Skeletal muscle satellite cell (primary cell): ENCODE measurements at regions not wholly inside any gene's neighbourhood (a gene's known extent, or its start where the extent isn't known, plus 50 kb on each side); places are given as distances from the start of the nearest gene placed in this dataset.
A peak's percentile ranks its signal among the peaks of the same experiment; 100 is the strongest.

Experiments used
- H3K27me3 ChIP-seq: 2 replicates; pipeline ENCODE4 v1.7.0; 2013; ENCODE audit warnings: low read length; ENCODE audit not compliant: control insufficient read depth, insufficient read depth
- H3K36me3 ChIP-seq: 2 replicates; pipeline ENCODE4 v1.7.0; 2013; ENCODE audit warnings: mild to moderate bottlenecking, control low read depth, low read length; ENCODE audit not compliant: insufficient read depth
- H3K4me1 ChIP-seq: 2 replicates; pipeline ENCODE4 v1.7.0; 2013; ENCODE audit warnings: low read length; ENCODE audit not compliant: control insufficient read depth, insufficient read depth
- H3K4me2 ChIP-seq: 2 replicates; pipeline ENCODE4 v1.7.0; 2013; ENCODE audit warnings: mild to moderate bottlenecking, low read length
- H3K4me3 ChIP-seq: 2 replicates; pipeline ENCODE4 v1.7.0; 2013; ENCODE audit warnings: low read length
- H3K9ac ChIP-seq: 2 replicates; pipeline ENCODE4 v1.7.0; 2013; ENCODE audit warnings: mild to moderate bottlenecking, low read depth, low read length, moderate library complexity
- H3K9me3 ChIP-seq: replicated peaks from 2 replicates; pipeline ENCODE4 v1.7.0; 2013; ENCODE audit warnings: mild to moderate bottlenecking, control low read depth, low read length

DNA sequence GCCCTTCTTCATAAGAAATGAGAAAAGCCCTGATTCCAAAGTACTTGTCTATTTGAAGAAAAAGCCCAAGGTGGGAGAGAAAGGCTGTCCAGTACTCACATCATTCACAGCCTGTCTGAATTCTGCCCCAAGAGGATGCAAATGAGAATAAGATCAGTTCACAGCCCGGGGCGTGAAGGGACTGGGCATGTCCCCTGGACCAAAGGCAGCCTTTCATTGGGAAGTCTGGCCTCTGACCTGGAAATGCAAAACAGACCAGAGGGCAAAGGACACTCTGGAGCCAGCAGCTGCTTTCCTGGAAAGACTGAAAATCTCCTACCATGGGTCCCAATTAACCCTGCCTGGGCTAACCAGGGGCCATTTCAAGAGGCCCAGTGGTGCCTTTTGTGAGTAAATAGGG, 191.2 kb upstream of the PELI2 start:
- H3K4me1 ChIP-seq = no peaks in the 10 kb centered on the region
- no peaks in the 10 kb centered on the region for H3K9me3 ChIP-seq
- peaks cover 7% of the 10 kb centered on the region for H3K27me3 ChIP-seq
- no peaks in the 10 kb centered on the region for H3K36me3 ChIP-seq
- H3K4me2 ChIP-seq = no peak overlapping the region
- H3K4me3 ChIP-seq = no peak overlapping the region
- H3K9ac ChIP-seq = no peak overlapping the region

DNA sequence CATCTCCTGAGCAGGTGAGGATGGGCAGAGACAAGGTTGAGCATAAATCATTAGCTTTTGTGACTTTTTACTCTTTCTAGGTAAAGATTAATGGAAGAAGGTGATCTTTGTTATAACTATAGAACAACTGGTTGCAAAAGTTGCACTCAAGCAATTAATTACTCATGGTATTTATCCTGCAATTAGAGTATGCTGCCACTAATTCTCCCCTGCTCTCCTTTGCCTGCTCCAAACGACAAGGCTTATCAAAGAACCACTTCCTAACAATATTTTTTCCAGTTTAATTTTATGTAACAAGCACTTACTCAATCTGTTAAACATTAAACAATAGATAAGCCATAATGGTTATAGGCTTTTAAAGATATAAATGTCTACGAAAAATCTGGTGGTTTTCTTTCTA, 189.9 kb upstream of the PELI2 start:
- Histone ChIP-seq H3K4me3 (no peak overlapping the region), H3K36me3 (no peaks in the 10 kb centered on the region), H3K9me3 (no peaks in the 10 kb centered on the region), H3K9ac (no peak overlapping the region), H3K4me1 (no peaks in the 10 kb centered on the region), H3K27me3 (peaks cover 7% of the 10 kb centered on the region), H3K4me2 (no peak overlapping the region)

DNA sequence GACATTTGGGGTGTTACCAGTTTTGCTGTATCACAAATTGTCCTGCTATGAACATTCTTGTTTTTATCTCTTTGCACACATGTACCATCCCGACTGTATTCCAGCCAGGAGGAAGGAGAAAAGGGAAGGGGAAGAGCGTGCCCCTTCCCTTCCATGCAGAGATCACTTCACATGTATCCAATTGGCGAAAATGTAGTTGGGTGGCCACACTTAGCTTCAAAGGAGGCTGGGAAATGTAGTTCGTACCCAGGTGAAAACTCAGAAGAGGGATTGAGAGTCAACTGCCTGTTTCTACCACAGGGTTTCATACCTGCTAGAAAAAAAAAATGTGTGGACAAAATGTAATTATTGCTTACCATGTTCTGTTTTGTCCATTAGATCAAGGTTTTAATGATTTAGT, 189.1 kb upstream of the PELI2 start:
- Histone ChIP-seq H3K4me1 (no peaks in the 10 kb centered on the region), H3K27me3 (peaks cover 7% of the 10 kb centered on the region), H3K4me2 (no peak overlapping the region), H3K9ac (no peak overlapping the region), H3K4me3 (no peak overlapping the region), H3K9me3 (no peaks in the 10 kb centered on the region), H3K36me3 (no peaks in the 10 kb centered on the region)

DNA sequence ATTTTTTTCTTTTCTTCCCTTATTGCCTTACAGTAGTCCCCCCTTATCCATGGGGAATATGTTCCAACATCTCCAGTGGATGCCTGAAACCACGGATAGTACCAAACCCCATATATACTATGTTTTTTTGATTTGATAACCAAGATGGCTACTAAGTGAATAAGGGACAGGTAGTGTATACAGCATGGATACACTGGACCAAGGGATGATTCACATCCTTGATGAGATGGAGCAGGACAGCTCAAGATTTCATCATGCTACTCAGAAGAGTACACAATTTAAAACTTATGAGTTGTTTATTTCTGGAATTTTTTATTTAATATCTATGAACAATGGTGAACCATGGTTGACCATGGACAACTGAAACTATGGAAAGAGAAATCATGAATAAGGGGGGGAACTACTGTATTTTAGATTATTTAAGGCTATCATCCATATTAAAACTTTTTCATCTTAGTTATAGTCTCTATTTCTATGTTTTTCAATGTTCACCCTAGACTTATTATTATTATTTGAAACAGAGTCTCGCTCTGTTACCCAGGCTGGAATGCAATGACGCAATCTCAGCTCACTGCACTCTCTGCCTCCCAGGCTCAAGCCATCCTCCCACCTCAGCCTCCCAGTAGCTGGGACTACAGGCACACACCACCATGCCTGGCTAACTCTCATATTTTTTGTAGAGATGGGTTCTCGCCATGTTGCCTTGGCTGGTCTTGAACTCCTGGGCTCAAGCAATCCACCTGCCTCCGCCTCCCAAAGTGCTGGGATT, 188.0 kb upstream of the PELI2 start:
- H3K4me1 ChIP-seq = no peaks in the 10 kb centered on the region

DNA sequence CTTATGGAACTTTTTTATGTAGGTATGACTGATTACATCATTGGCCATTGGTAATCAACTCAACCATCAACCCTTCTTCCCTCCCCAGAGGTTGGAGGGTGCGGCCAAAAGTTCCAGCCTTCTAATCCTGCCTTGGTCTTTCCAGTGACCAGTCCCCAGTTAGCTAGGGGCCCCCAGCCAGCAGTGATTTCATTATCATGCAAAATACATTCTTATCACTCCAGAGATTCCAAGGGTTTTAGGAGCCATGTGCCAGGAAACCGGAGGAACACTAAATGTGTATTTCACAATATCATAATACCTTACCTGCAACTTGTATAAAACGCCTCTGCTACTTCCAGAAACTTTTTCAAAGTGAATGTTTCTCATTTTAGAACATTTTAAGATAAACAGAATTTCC, 181.5 kb upstream of the PELI2 start:
- Histone ChIP-seq H3K9me3 (no peaks in the 10 kb centered on the region), H3K4me3 (no peak overlapping the region), H3K4me1 (peaks cover 9% of the 10 kb centered on the region)

More for the DNA sequence above, 188.0 kb upstream of the PELI2 start:
- H3K9me3 ChIP-seq = no peaks in the 10 kb centered on the region
- H3K36me3 ChIP-seq = no peaks in the 10 kb centered on the region
- H3K4me2 ChIP-seq = no peak overlapping the region
- H3K9ac ChIP-seq = no peak overlapping the region
- H3K27me3 ChIP-seq = peaks cover 2% of the 10 kb centered on the region
- H3K4me3 ChIP-seq = no peak overlapping the region

DNA sequence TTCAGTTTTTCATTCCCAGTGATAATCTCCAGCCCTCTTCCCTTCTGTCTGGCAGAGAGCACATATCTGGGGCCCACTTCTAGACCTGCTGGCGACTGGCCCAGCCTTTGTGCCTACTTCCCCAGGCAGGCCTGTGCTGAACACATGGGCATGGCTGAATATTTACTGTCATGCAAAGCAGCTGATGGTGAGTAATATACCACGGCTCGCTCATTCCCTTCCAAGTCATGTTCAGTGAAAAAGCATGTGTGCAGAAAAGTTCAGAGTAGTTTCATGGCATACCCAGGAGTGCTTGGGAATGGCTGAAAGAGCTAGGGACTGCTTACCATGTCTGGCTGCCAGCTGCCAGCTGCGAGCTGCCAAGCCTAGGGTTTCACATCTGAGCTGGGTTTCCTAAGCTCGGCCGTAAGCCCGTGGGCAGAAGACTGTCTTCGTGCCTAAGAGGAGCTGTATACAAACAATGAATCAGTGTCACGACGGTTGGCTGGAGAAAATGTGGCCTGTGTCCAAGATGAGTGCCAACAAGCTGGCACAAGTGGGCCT, 179.9 kb upstream of the PELI2 start:
- H3K4me3 ChIP-seq = no peak overlapping the region
- H3K4me2 ChIP-seq = peak overlapping the region; percentile 50
- no peaks in the 10 kb centered on the region for H3K36me3 ChIP-seq
- H3K9me3 ChIP-seq = no peaks in the 10 kb centered on the region
- no peaks in the 10 kb centered on the region for H3K27me3 ChIP-seq
- H3K9ac ChIP-seq = no peak overlapping the region
- peaks cover 9% of the 10 kb centered on the region for H3K4me1 ChIP-seq

More for the DNA sequence above, 181.5 kb upstream of the PELI2 start:
- Histone ChIP-seq H3K9ac (no peak overlapping the region), H3K4me2 (no peak overlapping the region), H3K27me3 (no peaks in the 10 kb centered on the region), H3K36me3 (no peaks in the 10 kb centered on the region)

DNA sequence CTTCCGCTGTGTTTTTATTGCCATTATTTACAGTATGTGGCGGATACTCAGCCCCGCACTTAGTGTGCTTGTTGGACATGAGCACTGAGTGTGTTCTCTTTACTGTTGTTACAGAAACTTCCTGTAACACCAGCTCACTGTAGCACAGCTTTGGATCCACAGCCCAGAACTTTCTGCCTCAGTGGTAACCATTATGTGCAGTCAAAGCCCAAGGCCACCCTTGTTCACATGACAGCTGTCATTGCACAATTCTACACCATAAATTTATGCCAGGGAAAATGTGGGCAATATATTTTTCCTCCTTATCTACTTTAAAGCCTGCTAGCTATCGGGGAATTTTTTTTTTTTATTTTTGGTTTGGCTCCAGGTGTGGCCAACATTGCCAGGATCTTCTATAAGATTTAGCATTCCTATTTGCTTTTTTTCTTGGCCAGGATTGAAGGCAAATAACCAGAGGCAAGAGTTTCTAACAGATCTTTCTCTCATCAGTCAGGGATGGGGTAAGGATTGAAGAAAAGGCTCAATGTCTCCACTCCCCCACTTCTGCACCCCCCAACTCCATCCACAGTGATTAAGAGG, 176.0 kb upstream of the PELI2 start:
- no peak overlapping the region for H3K9ac ChIP-seq

DNA sequence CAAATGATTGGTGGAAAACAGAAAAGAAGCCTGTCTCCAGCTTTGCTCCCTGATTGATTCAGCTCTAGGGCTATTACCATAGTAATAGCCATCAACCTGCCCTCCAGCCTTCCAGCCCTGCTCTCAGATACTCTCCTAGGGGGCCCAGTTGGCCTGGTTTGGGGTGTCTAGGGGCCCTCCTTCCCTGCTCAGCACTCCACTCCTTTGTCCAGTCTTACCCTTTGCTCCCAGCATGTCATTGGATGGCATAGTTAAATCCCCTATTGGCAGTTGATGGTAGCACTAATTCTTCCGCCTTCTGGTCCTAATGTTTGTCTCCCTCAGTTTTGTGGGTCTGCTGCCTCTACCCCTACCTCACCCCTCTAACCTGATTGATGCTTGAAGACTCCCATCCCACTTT, 175.4 kb upstream of the PELI2 start:
- Histone ChIP-seq H3K9ac (no peak overlapping the region), H3K4me2 (no peak overlapping the region), H3K27me3 (no peaks in the 10 kb centered on the region), H3K4me1 (peaks cover 9% of the 10 kb centered on the region), H3K4me3 (no peak overlapping the region), H3K9me3 (no peaks in the 10 kb centered on the region), H3K36me3 (no peaks in the 10 kb centered on the region)

More for the DNA sequence above, 176.0 kb upstream of the PELI2 start:
- Histone ChIP-seq H3K4me3 (no peak overlapping the region), H3K4me1 (peaks cover 9% of the 10 kb centered on the region), H3K36me3 (no peaks in the 10 kb centered on the region), H3K4me2 (no peak overlapping the region), H3K9me3 (no peaks in the 10 kb centered on the region), H3K27me3 (no peaks in the 10 kb centered on the region)

DNA sequence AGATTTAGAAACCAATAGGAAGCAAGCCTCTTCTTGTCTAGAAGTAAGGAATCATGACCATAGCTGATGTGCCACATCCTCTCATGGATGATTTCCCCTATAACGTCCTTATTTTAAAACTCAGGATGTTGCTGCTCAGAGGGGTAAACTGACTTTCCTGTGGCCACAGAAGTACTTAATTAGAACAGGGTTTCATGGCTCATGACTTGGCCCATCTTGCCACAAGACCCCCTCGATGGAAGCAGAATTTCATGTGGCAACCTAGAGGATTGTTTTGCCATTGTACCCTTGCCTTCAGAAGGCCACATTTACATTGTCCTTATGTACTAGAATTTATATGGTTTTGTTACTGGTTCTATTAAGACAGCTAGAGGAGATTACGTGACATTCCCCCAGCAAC, 173.5 kb upstream of the PELI2 start:
- no peak overlapping the region for H3K4me2 ChIP-seq
- H3K9me3 ChIP-seq = no peaks in the 10 kb centered on the region
- H3K4me3 ChIP-seq = no peak overlapping the region
- no peak overlapping the region for H3K9ac ChIP-seq
- H3K4me1 ChIP-seq = no peaks in the 10 kb centered on the region
- no peaks in the 10 kb centered on the region for H3K36me3 ChIP-seq
- H3K27me3 ChIP-seq = no peaks in the 10 kb centered on the region

DNA sequence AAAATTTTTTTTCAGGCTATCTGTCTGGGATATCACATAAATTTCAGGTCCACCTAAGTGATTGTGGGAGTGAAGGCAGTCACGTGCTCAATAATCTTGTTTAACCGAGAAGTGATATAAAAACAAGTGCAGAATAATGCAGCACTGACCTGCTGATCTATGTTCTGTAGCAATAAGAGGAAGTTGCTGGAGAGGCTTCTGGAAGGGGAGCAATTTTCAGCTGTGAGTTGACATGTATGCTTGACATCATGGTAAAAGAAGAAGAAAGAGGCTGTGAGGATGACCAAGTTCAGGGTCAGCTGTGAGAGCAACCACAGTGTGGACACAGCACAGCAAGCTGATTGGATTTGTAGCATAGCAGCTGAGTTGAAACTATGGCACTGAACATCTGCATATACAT, 172.0 kb upstream of the PELI2 start:
- Histone ChIP-seq H3K4me1 (no peaks in the 10 kb centered on the region), H3K36me3 (no peaks in the 10 kb centered on the region), H3K9me3 (no peaks in the 10 kb centered on the region), H3K9ac (no peak overlapping the region), H3K27me3 (no peaks in the 10 kb centered on the region), H3K4me3 (no peak overlapping the region), H3K4me2 (no peak overlapping the region)

DNA sequence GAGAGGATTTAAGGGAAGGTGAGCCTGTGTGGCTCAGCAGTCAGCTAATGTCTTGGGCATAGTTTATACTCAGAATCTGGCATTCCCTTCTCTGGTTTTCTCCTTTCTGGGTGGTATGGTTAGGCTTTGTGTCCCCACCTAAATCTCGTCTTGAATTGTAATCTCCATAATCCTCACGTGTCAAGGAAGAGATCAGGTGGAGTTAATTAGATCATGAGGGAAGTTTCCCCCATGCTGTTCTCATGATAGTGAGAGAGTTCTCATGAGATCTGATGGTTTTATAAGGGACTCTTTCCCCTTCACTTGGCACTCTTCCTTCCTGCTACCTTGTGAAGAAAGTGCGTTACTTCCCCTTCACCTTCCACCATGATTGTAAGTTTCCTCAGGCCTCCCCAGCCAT, 169.8 kb upstream of the PELI2 start:
- Histone ChIP-seq H3K4me2 (no peak overlapping the region), H3K4me3 (no peak overlapping the region), H3K36me3 (no peaks in the 10 kb centered on the region), H3K9me3 (no peaks in the 10 kb centered on the region), H3K9ac (no peak overlapping the region), H3K4me1 (no peaks in the 10 kb centered on the region), H3K27me3 (peaks cover 2% of the 10 kb centered on the region)

DNA sequence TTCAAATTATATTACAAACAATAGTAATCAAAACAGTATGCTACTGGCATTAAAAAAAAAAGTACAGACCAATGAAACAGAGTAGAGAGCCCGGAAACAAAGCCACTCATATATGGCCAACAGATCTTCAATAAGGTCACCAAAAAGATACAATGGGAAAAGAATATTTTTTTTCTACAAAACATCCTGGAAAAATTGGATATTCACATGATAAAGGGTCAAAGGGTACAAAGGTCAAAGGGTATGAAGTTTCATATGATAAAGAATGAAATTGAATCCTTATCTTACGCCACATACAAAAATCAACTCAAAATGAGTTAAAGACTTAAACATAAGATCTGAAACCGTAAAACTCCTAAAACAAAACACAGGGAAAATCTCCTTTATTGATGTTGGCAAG, 168.5 kb upstream of the PELI2 start:
- Histone ChIP-seq H3K9ac (no peak overlapping the region), H3K4me3 (no peak overlapping the region), H3K27me3 (peaks cover 5% of the 10 kb centered on the region), H3K4me2 (no peak overlapping the region), H3K36me3 (no peaks in the 10 kb centered on the region), H3K9me3 (no peaks in the 10 kb centered on the region), H3K4me1 (no peaks in the 10 kb centered on the region)
